HFF-Myc (cell line): ENCODE measurements at regions not wholly inside any gene's neighbourhood (a gene's known extent, or its start where the extent isn't known, plus 50 kb on each side); places are given as distances from the start of the nearest gene placed in this dataset.
"Not testable (repeated sequence)": the region's sequence is repeated elsewhere in the genome, so short reads cannot be mapped to it uniquely, and the experiment has no call there.

ENCODE experiments used
- DNase-seq: peaks from one replicate; pipeline ENCODE4 v3.0.0-alpha.2; 2011; ENCODE audit warnings: low read depth; ENCODE audit errors: extremely low read depth
- H3K4me3 ChIP-seq: replicated peaks from 2 replicates; pipeline ENCODE4 v1.5.1; 2011; ENCODE audit warnings: low read depth, mild to moderate bottlenecking, control low read depth, low read length
- TF ChIP-seq, protein P1 (sequence below): IDR thresholded peaks from 2 replicates; pipeline ENCODE4 v1.5.1; 2012; ENCODE audit warnings: mild to moderate bottlenecking, low read depth, low read length, control low read depth; ENCODE audit errors: missing control alignments

DNA sequence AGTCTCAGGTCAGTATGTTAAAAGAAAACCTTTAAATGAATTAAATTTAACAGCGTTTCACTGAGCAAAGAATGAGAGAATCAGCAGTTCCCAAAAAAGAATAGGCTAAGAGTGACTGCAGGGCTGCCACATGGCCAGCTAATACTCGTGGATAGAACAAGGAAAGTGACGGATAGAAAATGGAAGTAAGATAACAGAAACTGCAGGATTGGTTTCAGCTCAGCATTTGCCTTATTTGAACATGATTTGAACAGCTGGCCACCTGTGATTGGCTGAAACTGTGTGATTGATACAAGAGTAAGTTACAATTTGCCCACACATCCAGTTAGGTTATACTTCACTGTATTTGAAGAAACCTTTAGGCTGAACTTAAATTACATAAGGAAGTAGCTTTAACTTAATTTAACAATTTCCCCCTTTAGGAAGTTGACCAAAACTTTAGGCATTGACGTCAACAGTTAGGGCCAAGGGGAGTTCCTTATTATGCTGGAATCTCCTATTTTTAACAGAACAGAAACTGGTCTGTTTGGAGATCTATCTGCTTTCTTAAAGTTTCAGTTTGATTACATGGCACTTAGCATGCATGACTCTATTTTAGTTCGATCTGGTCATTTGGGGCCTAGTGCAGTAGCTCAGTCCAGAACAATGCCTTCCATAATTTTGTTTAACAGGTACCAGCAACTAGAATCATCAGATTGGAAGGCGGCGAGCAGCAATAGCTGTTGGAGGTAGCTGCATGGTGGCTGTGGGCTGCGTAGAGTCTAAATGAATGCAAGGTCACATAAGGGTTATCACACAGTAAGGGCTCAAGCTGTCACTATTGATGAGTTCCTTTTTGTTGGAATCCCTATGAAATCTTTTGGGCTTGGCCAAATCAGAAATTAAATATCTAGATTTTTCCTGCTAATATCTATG lies 143.4 kb downstream of the TRIM43 start:
- DNase-seq = no peak
- TF ChIP-seq, protein P1, sequence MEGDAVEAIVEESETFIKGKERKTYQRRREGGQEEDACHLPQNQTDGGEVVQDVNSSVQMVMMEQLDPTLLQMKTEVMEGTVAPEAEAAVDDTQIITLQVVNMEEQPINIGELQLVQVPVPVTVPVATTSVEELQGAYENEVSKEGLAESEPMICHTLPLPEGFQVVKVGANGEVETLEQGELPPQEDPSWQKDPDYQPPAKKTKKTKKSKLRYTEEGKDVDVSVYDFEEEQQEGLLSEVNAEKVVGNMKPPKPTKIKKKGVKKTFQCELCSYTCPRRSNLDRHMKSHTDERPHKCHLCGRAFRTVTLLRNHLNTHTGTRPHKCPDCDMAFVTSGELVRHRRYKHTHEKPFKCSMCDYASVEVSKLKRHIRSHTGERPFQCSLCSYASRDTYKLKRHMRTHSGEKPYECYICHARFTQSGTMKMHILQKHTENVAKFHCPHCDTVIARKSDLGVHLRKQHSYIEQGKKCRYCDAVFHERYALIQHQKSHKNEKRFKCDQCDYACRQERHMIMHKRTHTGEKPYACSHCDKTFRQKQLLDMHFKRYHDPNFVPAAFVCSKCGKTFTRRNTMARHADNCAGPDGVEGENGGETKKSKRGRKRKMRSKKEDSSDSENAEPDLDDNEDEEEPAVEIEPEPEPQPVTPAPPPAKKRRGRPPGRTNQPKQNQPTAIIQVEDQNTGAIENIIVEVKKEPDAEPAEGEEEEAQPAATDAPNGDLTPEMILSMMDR = no peak

DNA sequence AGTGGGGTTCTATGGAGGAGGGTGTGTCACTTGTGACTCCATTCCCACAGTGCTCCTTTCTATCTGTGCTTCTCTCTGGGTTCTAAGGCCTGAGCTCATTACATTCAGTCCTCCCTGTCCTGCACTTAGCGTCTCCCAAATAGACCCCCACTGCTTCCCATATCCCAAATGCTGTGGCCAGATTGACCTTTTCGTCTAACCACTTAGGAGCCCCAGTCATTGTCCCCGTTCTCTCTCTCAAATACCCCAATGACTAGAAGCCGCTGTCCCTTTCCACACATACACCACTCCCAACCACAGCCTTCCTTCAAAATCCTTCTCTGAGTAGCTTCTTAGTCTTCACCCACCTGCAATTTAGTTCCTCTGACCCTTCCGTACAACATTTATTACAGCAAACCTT lies 146.5 kb downstream of the TRIM43 start:
- TF ChIP-seq, protein P1 = no peak
- no peak overlapping the region for H3K4me3 ChIP-seq
- no peak for DNase-seq

More for the DNA sequence above, 143.4 kb downstream of the TRIM43 start:
- no peak overlapping the region for H3K4me3 ChIP-seq

DNA sequence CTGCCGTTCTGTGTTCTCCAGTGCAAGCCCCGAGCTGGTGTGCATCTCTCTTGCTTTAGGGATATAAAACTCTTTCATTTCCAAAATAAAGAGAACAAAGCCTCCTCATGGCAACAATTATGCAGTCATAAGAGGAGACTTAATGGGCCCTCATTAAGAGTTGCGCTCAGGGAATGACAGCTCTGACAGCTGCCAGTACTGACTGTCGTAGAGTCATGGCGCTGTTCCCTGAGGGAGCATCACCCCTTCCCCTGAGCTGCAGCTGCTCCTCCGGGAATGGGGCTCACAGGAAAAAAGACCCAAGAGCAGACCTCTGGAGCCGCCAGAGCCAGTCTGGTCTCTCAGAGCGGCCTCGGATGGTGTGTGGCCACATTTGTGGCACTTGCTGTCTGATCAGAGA lies 160.3 kb downstream of the TRIM43 start:
- not testable (repeated sequence) for DNase-seq, H3K4me3 ChIP-seq

DNA sequence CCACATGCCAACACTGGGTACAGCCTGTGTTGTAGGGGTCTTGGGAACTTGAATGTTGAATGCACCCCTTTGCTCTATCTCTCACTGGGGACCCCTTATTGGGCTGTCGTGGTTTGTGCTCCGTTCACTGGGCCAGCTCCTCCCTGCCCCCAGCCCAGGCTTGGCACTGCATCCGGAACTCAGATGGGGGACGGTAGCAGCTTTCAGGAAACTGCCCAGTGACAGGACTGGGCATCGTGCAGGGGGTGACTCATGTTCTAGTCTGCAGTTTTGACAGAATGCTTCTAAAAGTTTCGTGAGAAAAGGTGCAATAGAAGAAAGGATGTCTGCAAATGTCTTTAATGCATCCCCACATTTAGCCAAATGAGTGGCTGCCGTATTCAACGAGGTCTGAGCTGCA lies 162.0 kb downstream of the TRIM43 start:
- not testable (repeated sequence) for DNase-seq, H3K4me3 ChIP-seq

DNA sequence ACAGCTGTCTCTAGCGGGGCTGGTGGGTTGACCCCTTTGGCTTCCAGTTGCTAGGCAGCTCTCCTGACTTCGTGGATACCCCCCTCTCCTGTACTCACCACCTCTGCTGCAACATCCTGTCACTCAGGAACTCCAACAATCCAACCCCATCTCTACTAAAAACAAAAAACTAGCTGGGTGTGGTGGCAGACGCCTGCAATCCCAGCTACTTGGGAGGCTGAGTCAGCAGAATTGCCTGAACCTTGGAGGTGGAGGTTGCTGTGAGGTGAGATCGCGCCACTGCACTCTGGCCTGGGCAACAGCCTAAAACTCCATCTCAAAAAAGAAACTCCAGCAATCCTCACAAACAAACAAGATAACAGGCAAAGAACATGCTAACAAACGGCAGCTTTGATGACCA lies 162.4 kb downstream of the TRIM43 start:
- H3K4me3 ChIP-seq, DNase-seq: not testable (repeated sequence)

DNA sequence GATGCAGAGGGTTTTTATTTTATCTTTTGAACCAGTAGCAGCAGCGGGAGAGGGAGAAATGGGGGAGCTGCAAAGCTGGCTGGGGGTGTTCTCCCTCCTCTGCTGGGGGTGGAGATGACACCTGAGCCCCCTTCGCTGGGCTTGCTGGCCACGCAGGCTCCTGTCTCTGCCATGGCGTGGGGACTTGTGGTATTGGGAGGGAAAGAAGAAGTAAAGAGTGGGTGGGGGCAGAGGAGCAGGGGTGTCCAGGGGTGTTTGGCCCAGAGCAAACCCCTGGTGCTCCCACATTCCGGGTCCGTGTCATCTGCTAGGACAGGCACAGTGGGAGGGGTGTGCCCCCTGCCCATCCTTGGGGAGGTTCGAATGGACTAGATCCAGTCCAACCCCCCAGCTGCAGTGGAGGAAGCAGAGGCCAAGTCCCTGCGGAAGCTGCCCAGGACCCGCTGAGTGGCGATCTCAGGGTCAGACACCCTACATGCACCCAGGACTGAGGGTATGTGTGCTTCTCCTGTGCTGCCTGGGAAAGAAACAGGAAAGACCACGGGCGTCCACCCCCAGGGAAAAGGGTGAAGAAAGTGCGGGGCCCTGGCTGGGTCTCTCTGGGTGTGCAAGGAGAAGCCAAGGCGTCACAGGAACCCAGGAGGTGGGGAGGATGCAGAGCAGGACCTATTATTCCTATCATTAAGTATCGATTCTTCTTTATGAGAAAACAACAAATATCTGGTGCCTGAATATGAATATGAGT lies 163.2 kb downstream of the TRIM43 start:
- not testable (repeated sequence) for H3K4me3 ChIP-seq, DNase-seq

DNA sequence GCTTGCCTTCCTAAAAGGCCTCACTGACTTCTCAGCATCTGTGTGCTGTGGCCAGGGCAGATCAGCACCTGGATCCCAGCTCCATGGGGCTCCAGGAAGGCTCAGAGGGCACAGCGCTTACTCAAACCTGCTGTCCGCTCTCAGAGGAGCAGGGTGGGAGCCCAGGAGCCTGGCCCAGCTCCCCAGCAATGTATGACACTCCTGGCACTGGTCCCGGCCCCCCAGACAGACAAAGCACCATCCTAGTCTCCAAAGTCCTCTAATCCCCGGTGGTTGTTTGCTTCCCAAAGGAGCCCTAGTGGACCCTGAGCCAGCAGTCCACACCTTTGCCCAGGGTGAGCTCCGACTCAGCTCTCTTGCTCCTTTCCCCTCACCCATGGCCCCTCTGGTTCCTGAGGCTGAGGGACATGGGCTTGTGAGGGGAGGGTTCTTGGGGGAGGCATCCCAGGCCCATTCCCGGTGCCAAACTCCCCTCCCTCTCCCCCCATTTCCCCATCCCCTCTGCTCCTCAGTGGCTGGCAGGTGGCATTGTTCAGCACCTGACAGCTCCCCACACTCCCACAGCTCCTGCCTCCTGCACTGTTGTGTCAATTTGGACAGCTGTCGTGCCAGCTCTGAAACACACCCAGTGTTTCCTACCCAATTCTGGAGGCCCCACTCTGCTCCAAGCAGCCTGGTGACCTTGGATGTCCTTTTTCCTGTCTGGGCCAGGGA lies 164.3 kb downstream of the TRIM43 start:
- not testable (repeated sequence) for DNase-seq, H3K4me3 ChIP-seq

DNA sequence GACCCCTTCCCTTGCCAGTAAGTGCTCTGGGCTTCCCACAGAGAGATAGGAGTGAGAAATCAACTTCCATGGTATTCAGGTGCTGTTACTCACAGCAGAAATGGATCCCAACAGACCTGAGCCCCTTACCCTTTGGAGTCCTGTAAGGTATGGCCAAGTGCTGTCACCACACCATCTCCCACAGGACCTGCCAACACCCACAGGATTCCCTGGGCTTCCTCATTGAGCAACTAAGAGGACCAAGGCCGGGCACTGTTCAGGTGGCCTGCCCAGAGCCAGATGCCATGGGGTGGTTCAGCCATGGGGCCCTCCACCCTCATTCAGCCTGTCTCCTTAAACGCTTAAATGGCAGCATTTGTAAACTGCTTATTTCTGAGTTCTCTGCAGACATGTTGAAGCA lies 166.2 kb downstream of the TRIM43 start:
- TF ChIP-seq, protein P1 = no peak
- DNase-seq = no peak
- H3K4me3 ChIP-seq = no peak overlapping the region

DNA sequence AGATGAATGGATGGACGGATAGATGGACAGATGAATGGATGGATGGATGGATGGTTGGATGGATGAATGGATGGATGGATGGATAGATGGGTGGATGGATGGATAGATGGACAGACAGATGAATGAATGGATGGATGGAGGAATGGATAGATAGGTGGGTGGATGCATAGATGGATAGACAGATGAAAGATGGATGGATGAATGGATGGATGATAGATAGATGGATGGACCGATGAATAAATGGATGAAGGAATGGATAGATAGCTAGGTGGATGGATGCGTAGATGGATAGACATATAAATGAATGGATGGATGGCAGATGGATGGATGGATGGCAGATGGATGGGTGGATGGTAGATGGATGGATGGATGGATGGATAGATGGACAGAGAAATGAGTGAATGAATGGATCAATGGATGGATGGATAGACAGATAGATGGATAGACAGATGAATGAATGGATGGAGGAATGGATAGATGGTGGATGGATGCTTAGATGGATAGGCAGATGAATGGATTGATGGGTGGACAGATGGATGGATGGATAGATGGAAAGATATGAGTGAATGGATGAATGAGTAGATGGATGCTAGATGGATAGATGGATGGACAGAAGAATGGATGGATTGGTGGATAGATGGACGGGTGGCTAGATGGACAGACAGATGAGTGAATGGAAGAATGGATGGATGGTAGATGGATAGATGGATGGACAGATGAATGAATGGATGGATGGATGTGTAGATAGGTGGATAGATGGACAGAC lies 167.9 kb downstream of the TRIM43 start:
- TF ChIP-seq, protein P1 = no peak
- no peak for DNase-seq
- no peak overlapping the region for H3K4me3 ChIP-seq
